ENCODE measurements at regions not wholly inside any gene's neighbourhood (a gene's known extent, or its start where the extent isn't known, plus 50 kb on each side); places are given as distances from the start of the nearest gene placed in this dataset.

GRCh38 chr16:7103056-7103455, 229.6 kb upstream of the RBFOX1 start:
- no peaks in the 10 kb centered on the region for H3K27me3 ChIP-seq
- no peak overlapping the region for H3K27ac ChIP-seq
- no peaks in the 10 kb centered on the region for H3K4me1 ChIP-seq
- H3K4me3 ChIP-seq: no peak overlapping the region
- H3K36me3 ChIP-seq: no peaks in the 10 kb centered on the region
- TF ChIP-seq CTCF (IDR thresholded peaks at IDR 0.05) (no peak), POLR2A (IDR thresholded peaks at IDR 0.05) (no peak)
- no peak for DNase-seq
- WGBS, 4 donors: 60 to 72% (median 65%) methylated on average over 3 of the region's 3 CpGs
- intact Hi-C loops (cut with DNase I): no loop called here
- no peak for ATAC-seq
- no peaks in the 10 kb centered on the region for H3K9me3 ChIP-seq

GRCh38 chr16:7101054-7101453, 231.6 kb upstream of the RBFOX1 start:
- Histone ChIP-seq H3K9me3 (no peaks in the 10 kb centered on the region), H3K36me3 (no peaks in the 10 kb centered on the region), H3K27ac (no peak overlapping the region), H3K4me1 (no peaks in the 10 kb centered on the region), H3K4me3 (no peak overlapping the region), H3K27me3 (peaks cover 0 to 2% (median 0%) of the 10 kb centered on the region in 9 donors)
- TF ChIP-seq POLR2A (IDR thresholded peaks at IDR 0.05) (no peak), CTCF (IDR thresholded peaks at IDR 0.05) (no peak)
- 78 to 84% (median 81%) methylated on average over 8 of the region's 8 CpGs for WGBS, 4 donors
- intact Hi-C loops (cut with DNase I): no loop called here
- ATAC-seq: no peak
- DNase-seq: no peak

- no peaks in the 10 kb centered on the region for H3K4me1 ChIP-seq
- H3K36me3 ChIP-seq: no peaks in the 10 kb centered on the region
- H3K9me3 ChIP-seq: no peaks in the 10 kb centered on the region
- no peak for DNase-seq
- TF ChIP-seq CTCF (IDR thresholded peaks at IDR 0.05) (no peak), POLR2A (IDR thresholded peaks at IDR 0.05) (no peak)
- 20 to 32% (median 26%) methylated on average over 1 of the region's 1 CpG for WGBS, 4 donors
- intact Hi-C loops (cut with DNase I): no loop called here
- H3K27ac ChIP-seq: no peak overlapping the region
- H3K27me3 ChIP-seq: peaks cover 0 to 12% (median 0%) of the 10 kb centered on the region in 9 donors
- ATAC-seq: no peak
- H3K4me3 ChIP-seq: no peak overlapping the region
Observed at GRCh38 chr16:7097518-7097917, 235.1 kb upstream of the RBFOX1 start.

GRCh38 chr16:7093511-7093910, 239.1 kb upstream of the RBFOX1 start:
- 88 to 94% (median 91%) methylated on average over 4 of the region's 4 CpGs for WGBS, 4 donors
- no peak for ATAC-seq

More at GRCh38 chr16:7093511-7093910, 239.1 kb upstream of the RBFOX1 start:
- no peak for TF ChIP-seq POLR2A (IDR thresholded peaks at IDR 0.05)
- no peak for TF ChIP-seq CTCF (IDR thresholded peaks at IDR 0.05)
- no peaks in the 10 kb centered on the region for H3K4me1 ChIP-seq
- H3K9me3 ChIP-seq: no peaks in the 10 kb centered on the region
- DNase-seq: no peak
- H3K4me3 ChIP-seq: no peak overlapping the region
- H3K27me3 ChIP-seq: peaks cover 0 to 38% (median 0%) of the 10 kb centered on the region in 9 donors
- H3K36me3 ChIP-seq: no peaks in the 10 kb centered on the region
- H3K27ac ChIP-seq: no peak overlapping the region
- intact Hi-C loops (cut with DNase I): no loop called here

All from heart left ventricle (tissue), 16 donors.